HCT116 (cell line): ENCODE measurements at regions not wholly inside any gene's neighbourhood (a gene's known extent, or its start where the extent isn't known, plus 50 kb on each side); places are given as distances from the start of the nearest gene placed in this dataset.

Experiments used
- ATAC-seq: fragments of 200-7000 bp; cut with Tn5 transposase; 2 replicates; pipeline ENCODE4 v1.9.1; 2020; ENCODE audit warnings: mild to moderate bottlenecking, moderate library complexity
- BruUV-seq: library from RNA; stranded (reverse); fragments of 400-500 nt; replicated peaks from 2 replicates; lab custom pipeline; 2021; lab: Mats Ljungman, UMichigan
- CTCF ChIA-PET: fragments of 300-600 bp; sonication (Branson Sonifier 250); formaldehyde crosslinking; loops from one replicate; lab custom pipeline; 2021; ENCODE audit warnings: antibody characterized with exemption; lab: Charles Lee
- POLR2A ChIA-PET: fragments of 300-600, 350-600 bp; sonication (Branson Sonifier 250); formaldehyde crosslinking; loops from one replicate; lab custom pipeline; 2021; ENCODE audit warnings: antibody characterized with exemption; lab: Charles Lee
- RAD21 ChIA-PET, 2 experiments: fragments of 300-600 bp; sonication (Branson Sonifier 250); formaldehyde crosslinking; loops; one replicate each; lab custom pipeline; 2023; ENCODE audit warnings: low total read pairs in 2 of 2; ENCODE audit not compliant: uncharacterized antibody in 2 of 2, unreplicated experiment in 2 of 2, low non-redundant PET in 1 of 2; lab: Charles Lee
- DNase-seq: peaks from one replicate; pipeline ENCODE4 v3.0.0-alpha.2; 2010; ENCODE audit warnings: low read depth, low spot score
- H2AFZ ChIP-seq: fragments of 200-600 bp; shearing (Covaris generic), sonication (generic); 2 replicates; pipeline ENCODE4 v1.6.1; 2017; ENCODE audit warnings: low read depth, mixed run types, mixed read lengths, antibody characterized with exemption, low read length; ENCODE audit not compliant: poor library complexity, severe bottlenecking
- H3K27ac ChIP-seq: 2 replicates; pipeline ENCODE4 v1.5.1; 2012; ENCODE audit warnings: low read depth, low read length
- H3K27me3 ChIP-seq: fragments of 200-600 bp; sonication (generic); 2 replicates; pipeline ENCODE4 v1.6.1; 2016; ENCODE audit warnings: mixed run types, low read length, mixed read lengths; ENCODE audit not compliant: insufficient read depth
- H3K36me3 ChIP-seq, 2 experiments: fragments of 200-500 bp in 1 of 2; fragments of 200-600 bp in 1 of 2; sonication (Bioruptor generic) in 1 of 2; sonication (generic) in 1 of 2; 2 replicates each; pipeline versions ENCODE4 v1.5.1 to v1.6.1; 2014 to 2016; ENCODE audit warnings: low read length in 2 of 2, inconsistent platforms in 1 of 2, mixed read lengths in 1 of 2, mixed run types in 1 of 2; ENCODE audit not compliant: insufficient read depth in 2 of 2, control insufficient read depth in 1 of 2
- H3K4me1 ChIP-seq, 2 experiments: fragments of 200-600 bp in 1 of 2; sonication (generic) in 1 of 2; 2 replicates each; pipeline versions ENCODE4 v1.5.1 to v1.6.1; 2012 to 2017; ENCODE audit warnings: low read length in 2 of 2, inconsistent platforms in 1 of 2, mild to moderate bottlenecking in 1 of 2, mixed read lengths in 1 of 2, mixed run types in 1 of 2, moderate library complexity in 1 of 2; ENCODE audit not compliant: insufficient read depth in 2 of 2, control insufficient read depth in 1 of 2
- H3K4me2 ChIP-seq: fragments of 200-600 bp; sonication (generic); 2 replicates; pipeline ENCODE4 v1.6.1; 2017; ENCODE audit warnings: mixed run types, low read length, mixed read lengths
- H3K4me3 ChIP-seq, 2 experiments: fragments of 200-600 bp in 1 of 2; sonication (generic) in 1 of 2; replicated peaks in 1 of 2; 2 replicates each; pipeline ENCODE4 v1.5.1; 2011 to 2016; ENCODE audit warnings: low read length in 2 of 2, control low read depth in 1 of 2, low read depth in 1 of 2, mild to moderate bottlenecking in 1 of 2, mixed read lengths in 1 of 2, mixed run types in 1 of 2
- H3K79me2 ChIP-seq: fragments of 200-600 bp; sonication (generic); 2 replicates; pipeline ENCODE4 v1.6.1; 2017; ENCODE audit warnings: mild to moderate bottlenecking, mixed run types, low read length, moderate library complexity, mixed read lengths; ENCODE audit not compliant: insufficient read depth
- H3K9ac ChIP-seq: fragments of 200-600 bp; sonication (generic); 2 replicates; pipeline ENCODE4 v1.6.1; 2016; ENCODE audit warnings: low read length, mixed read lengths
- H3K9me2 ChIP-seq: fragments of 200-600 bp; sonication (generic), shearing (Covaris generic); 2 replicates; pipeline ENCODE4 v1.6.1; 2017; ENCODE audit warnings: mixed run types, mild to moderate bottlenecking, moderate library complexity; ENCODE audit not compliant: insufficient read depth
- H3K9me3 ChIP-seq, 2 experiments: fragments of 200-500 bp in 1 of 2; fragments of 200-600 bp in 1 of 2; sonication (Bioruptor generic) in 1 of 2; sonication (generic) in 1 of 2; 2 replicates each; pipeline ENCODE4 v1.6.1; 2014 to 2017; ENCODE audit warnings: low read length in 2 of 2, mixed read lengths in 2 of 2, inconsistent platforms in 1 of 2, low read depth in 1 of 2, mild to moderate bottlenecking in 1 of 2, mixed run types in 1 of 2, moderate library complexity in 1 of 2; ENCODE audit not compliant: control insufficient read depth in 1 of 2, insufficient read depth in 1 of 2
- H4K20me1 ChIP-seq: fragments of 200-600 bp; sonication (generic), shearing (Covaris generic); 2 replicates; pipeline ENCODE4 v1.6.1; 2017; ENCODE audit warnings: mixed run types, mild to moderate bottlenecking, moderate library complexity; ENCODE audit not compliant: insufficient read depth
- CBX3 ChIP-seq: IDR thresholded peaks from 2 replicates; pipeline ENCODE4 v1.6.1; 2012; ENCODE audit warnings: low read depth
- CEBPB ChIP-seq: IDR thresholded peaks from 2 replicates; pipeline ENCODE4 v1.6.1; 2012; ENCODE audit warnings: low read depth
- ELF1 ChIP-seq: IDR thresholded peaks from 2 replicates; pipeline ENCODE4 v1.6.1; 2012; ENCODE audit warnings: low read depth, borderline replicate concordance
- EZH2 ChIP-seq: fragments of 200-600 bp; sonication (generic); IDR thresholded peaks from 2 replicates; pipeline ENCODE4 v1.6.1; 2017; ENCODE audit warnings: antibody characterized with exemption, mixed run types
- JUND ChIP-seq: IDR thresholded peaks from 2 replicates; pipeline ENCODE4 v1.6.1; 2012
- POLR2A ChIP-seq: IDR thresholded peaks from 2 replicates; pipeline ENCODE4 v1.7.0; 2011; ENCODE audit warnings: borderline replicate concordance; ENCODE audit not compliant: insufficient read depth, insufficient read length; ENCODE audit errors: extremely low read depth
- POLR2AphosphoS5 ChIP-seq: IDR thresholded peaks from 2 replicates; pipeline ENCODE4 v1.6.1; 2011; ENCODE audit warnings: mild to moderate bottlenecking, low read depth, low read length, moderate library complexity
- RAD21 ChIP-seq: IDR thresholded peaks from 2 replicates; pipeline ENCODE4 v1.6.1; 2012; ENCODE audit warnings: low read depth, mild to moderate bottlenecking
- SIN3A ChIP-seq: IDR thresholded peaks from 2 replicates; pipeline ENCODE4 v1.6.1; 2012; ENCODE audit warnings: low read depth
- SP1 ChIP-seq: IDR thresholded peaks from 2 replicates; pipeline ENCODE4 v1.6.1; 2012; ENCODE audit warnings: low read depth
- SRF ChIP-seq: IDR thresholded peaks from 2 replicates; pipeline ENCODE4 v1.6.1; 2012; ENCODE audit warnings: low read depth
- YY1 ChIP-seq: IDR thresholded peaks from 2 replicates; pipeline ENCODE4 v1.6.1; 2011; ENCODE audit warnings: low read length, low read depth, moderate library complexity, mild to moderate bottlenecking; ENCODE audit not compliant: insufficient replicate concordance; ENCODE audit errors: extremely low read depth
- ZFX ChIP-seq: fragments of 450-650 bp; IDR thresholded peaks from 2 replicates; pipeline ENCODE4 v1.6.1; 2017
- ZNF274 ChIP-seq: fragments of 200-500 bp; sonication (Bioruptor generic); IDR thresholded peaks from 2 replicates; pipeline ENCODE4 v1.6.1; 2014; ENCODE audit warnings: mild to moderate bottlenecking, low read depth, low read length, inconsistent platforms
- intact Hi-C: fragments of 100-400 bp; cut with micrococcal nuclease; formaldehyde crosslinking; loops from 2 replicates; pipeline ENCODE4 v1.10.0; 2022
- TF ChIP-seq, protein P1 (sequence below): IDR thresholded peaks from 2 replicates; pipeline ENCODE4 v1.6.1; 2012; ENCODE audit warnings: low read depth
- TF ChIP-seq, protein P2 (sequence below): IDR thresholded peaks from 2 replicates; pipeline ENCODE4 v1.6.1; 2012

DNA sequence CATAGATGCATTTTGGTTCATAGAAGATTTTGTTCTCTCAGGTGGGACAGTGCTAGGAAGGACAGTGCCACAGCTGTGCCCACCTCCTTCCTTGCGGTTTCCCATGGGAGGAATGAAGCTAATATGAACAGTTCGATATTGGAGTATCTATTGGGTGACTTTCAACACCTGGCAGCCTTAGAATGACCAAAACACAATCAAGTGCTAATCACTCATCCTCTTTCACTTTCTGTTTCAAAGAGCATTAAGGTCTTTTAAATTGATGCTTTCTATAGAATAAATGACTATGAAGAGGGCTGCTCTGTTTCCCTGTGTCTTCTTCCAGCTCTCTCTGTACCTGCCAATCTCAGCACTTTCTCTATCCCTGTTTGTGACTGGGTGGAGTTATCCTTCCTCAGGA, 784.0 kb downstream of the MRPL39 start:
- H3K4me1 ChIP-seq: no peaks in the 10 kb centered on the region
- POLR2A ChIA-PET: no interaction called here
- peaks cover 15 to 43% of the 10 kb centered on the region in 2 experiments; a peak in 2 of 4 replicates for H3K9me3 ChIP-seq
- DNase-seq: no peak
- no peaks in the 10 kb centered on the region for H3K9me2 ChIP-seq
- no peak overlapping the region for H3K4me3 ChIP-seq
- H3K36me3 ChIP-seq: no peaks in the 10 kb centered on the region
- H4K20me1 ChIP-seq: no peaks in the 10 kb centered on the region
- CTCF ChIA-PET: no interaction called here
- no TSS peak for BruUV-seq
- H3K9ac ChIP-seq: no peak overlapping the region
- no peak overlapping the region for H2AFZ ChIP-seq
- H3K4me2 ChIP-seq: no peak overlapping the region
- ATAC-seq: no peak
- H3K79me2 ChIP-seq: no peaks in the 10 kb centered on the region
- RAD21 ChIA-PET: no interaction called here
- no peaks in the 10 kb centered on the region for H3K27me3 ChIP-seq
- intact Hi-C loops: no loop called here
- no peak for TF ChIP-seq CBX3
- TF ChIP-seq RAD21: no peak
- TF ChIP-seq POLR2A: no peak
- TF ChIP-seq, protein P1, sequence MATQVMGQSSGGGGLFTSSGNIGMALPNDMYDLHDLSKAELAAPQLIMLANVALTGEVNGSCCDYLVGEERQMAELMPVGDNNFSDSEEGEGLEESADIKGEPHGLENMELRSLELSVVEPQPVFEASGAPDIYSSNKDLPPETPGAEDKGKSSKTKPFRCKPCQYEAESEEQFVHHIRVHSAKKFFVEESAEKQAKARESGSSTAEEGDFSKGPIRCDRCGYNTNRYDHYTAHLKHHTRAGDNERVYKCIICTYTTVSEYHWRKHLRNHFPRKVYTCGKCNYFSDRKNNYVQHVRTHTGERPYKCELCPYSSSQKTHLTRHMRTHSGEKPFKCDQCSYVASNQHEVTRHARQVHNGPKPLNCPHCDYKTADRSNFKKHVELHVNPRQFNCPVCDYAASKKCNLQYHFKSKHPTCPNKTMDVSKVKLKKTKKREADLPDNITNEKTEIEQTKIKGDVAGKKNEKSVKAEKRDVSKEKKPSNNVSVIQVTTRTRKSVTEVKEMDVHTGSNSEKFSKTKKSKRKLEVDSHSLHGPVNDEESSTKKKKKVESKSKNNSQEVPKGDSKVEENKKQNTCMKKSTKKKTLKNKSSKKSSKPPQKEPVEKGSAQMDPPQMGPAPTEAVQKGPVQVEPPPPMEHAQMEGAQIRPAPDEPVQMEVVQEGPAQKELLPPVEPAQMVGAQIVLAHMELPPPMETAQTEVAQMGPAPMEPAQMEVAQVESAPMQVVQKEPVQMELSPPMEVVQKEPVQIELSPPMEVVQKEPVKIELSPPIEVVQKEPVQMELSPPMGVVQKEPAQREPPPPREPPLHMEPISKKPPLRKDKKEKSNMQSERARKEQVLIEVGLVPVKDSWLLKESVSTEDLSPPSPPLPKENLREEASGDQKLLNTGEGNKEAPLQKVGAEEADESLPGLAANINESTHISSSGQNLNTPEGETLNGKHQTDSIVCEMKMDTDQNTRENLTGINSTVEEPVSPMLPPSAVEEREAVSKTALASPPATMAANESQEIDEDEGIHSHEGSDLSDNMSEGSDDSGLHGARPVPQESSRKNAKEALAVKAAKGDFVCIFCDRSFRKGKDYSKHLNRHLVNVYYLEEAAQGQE: no peak
- no peak for TF ChIP-seq POLR2AphosphoS5
- TF ChIP-seq JUND: no peak
- TF ChIP-seq SP1: no peak
- no peak for TF ChIP-seq ZFX
- TF ChIP-seq, protein P2, sequence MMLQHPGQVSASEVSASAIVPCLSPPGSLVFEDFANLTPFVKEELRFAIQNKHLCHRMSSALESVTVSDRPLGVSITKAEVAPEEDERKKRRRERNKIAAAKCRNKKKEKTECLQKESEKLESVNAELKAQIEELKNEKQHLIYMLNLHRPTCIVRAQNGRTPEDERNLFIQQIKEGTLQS: no peak
- no peak for TF ChIP-seq ZNF274
- TF ChIP-seq CEBPB: no peak
- TF ChIP-seq YY1: no peak
- no peak for TF ChIP-seq ELF1
- no peak for TF ChIP-seq EZH2
- no peak for TF ChIP-seq SIN3A
- TF ChIP-seq SRF: no peak
- H3K27ac ChIP-seq: no peak overlapping the region
